IPS DF 4.7 (cell line): ENCODE measurements at regions not wholly inside any gene's neighbourhood (a gene's known extent, or its start where the extent isn't known, plus 50 kb on each side); places are given as distances from the start of the nearest gene placed in this dataset.

Source experiments
- DNase-seq: peaks from one replicate; pipeline ENCODE4 v3.0.0-alpha.2; 2013; ENCODE audit warnings: low spot score; ENCODE audit errors: extremely low read depth

DNA sequence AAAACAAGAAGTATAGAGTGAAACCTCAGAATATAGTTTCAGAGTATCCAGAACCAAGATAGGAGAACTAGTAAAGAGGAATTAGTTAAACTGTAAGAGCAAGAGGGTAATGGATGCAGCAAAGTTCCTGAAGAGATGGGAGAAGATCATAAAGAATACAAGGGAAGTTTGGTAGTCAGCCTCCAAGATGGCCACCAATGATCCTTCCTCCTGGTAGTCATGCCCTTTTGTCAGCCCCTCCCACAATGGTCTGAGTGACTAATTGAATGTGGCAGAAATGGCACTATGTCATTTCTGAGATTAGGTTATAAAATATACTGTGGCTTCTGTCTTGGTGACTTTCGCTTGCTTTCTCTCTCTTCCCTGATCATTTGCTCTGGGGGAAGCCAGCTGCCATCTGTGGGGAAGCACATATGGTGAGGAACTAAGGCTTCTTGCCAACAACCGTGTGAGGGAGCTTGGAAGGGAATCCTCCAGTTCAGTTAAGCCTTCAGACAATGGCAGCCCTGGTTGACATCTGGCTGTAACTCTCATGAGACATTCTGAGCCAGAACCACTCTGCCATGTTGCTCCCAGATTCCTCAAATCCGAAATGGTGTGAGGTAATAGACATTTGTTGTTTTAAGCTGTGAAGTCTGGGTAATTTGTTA, 55.3 kb upstream of the AMN1 start:
- DNase-seq, result no peak

- no peak for DNase-seq
Measured at GRCh38 chr12:31783556-31783955, 54.7 kb upstream of the AMN1 start.

GRCh38 chr12:31781894-31782540, 53.2 kb upstream of the AMN1 start:
- DNase-seq, result no peak

GRCh38 chr12:31780096-31780495, 51.3 kb upstream of the AMN1 start:
- no peak for DNase-seq

DNA sequence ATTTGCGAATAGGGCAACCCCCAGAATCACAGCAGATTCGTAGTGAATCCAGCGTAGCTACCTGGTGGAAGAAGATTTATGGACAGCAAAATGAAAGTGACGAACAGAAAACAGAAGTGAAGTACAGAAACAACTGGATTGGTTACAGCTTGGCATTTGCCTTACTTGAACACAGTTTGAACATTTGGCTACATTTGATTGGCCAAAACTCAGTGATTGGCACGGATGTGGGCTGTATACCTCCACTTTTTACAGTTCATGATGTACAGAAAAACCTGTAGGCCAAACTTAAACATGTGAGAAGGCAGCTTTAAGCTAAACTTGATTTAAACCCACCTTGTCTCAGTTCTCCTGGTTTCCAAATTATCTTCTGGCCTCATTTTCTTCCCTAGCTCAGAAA, 49.9 kb upstream of the AMN1 start:
- no peak for DNase-seq
